ENCODE measurements at regions not wholly inside any gene's neighbourhood (a gene's known extent, or its start where the extent isn't known, plus 50 kb on each side); places are given as distances from the start of the nearest gene placed in this dataset.

GRCh38 chrX:39577985-39578869 is 519.5 kb downstream of the BCOR start:
- Histone ChIP-seq H3K9me2 (no peaks in the 10 kb centered on the region), H4K20me1 (ENCODE audit: insufficient read depth) (no peaks in the 10 kb centered on the region), H3F3A (replicated peaks; ENCODE audit: insufficient read depth) (no peaks in the 10 kb centered on the region), H3K9me3 (no peaks in the 10 kb centered on the region), H3K9ac (no peak overlapping the region), H2AFZ (ENCODE audit: low read depth) (no peak overlapping the region), H3K4me2 (no peak overlapping the region), H3K4me3 (ENCODE audit: low read depth in 2 of 2, low read length in 1 of 2) (no peak overlapping the region), H3K36me3 (replicated peaks in 1 of 2; ENCODE audit: control insufficient read depth in 1 of 2, insufficient read depth in 2 of 2, low read length in 1 of 2) (no peaks in the 10 kb centered on the region), H3K79me2 (ENCODE audit: insufficient read depth) (no peaks in the 10 kb centered on the region), H3K4me1 (ENCODE audit: control insufficient read depth in 1 of 2, insufficient read depth in 2 of 2, low read depth in 1 of 2, low read length in 1 of 2) (peaks cover 0 to 10% of the 10 kb centered on the region in 2 experiments; a peak in 1 of 4 replicates), H3K27me3 (ENCODE audit: insufficient read depth) (peaks cover 34% of the 10 kb centered on the region), H3K27ac (ENCODE audit: low read depth in 2 of 2, low read length in 1 of 2) (no peak overlapping the region)
- WGBS (ENCODE audit: low lambda C conversion rate) = 38% methylated on average over 8 of the region's 16 CpGs
- DNase-seq = no peak
- CTCF ChIA-PET = interaction anchor here (0.6 kb wide), 1 partner anchor 254 kb away, joined by 3 read pairs; no protein-coding TSS in a partner anchor
- POLR2A ChIA-PET = no interaction called here
- TF ChIP-seq ELF1 (IDR thresholded peaks at IDR 0.05) = no peak
- TF ChIP-seq CHD2 (IDR thresholded peaks at IDR 0.05; ENCODE audit: low read length, partially characterized antibody) = no peak
- TF ChIP-seq USF1 (IDR thresholded peaks at IDR 0.05; ENCODE audit: borderline replicate concordance, low read depth) = no peak
- no peak for TF ChIP-seq IRF3 (IDR thresholded peaks at IDR 0.05; ENCODE audit: low read depth, low read length)
- no peak for TF ChIP-seq MXI1 (IDR thresholded peaks at IDR 0.05; ENCODE audit: low read depth, low read length)
- TF ChIP-seq ZBTB33 (IDR thresholded peaks at IDR 0.05; ENCODE audit: borderline replicate concordance, low read depth) = no peak
- no peak for TF ChIP-seq MEF2A (IDR thresholded peaks at IDR 0.05; ENCODE audit: borderline replicate concordance, low read depth)
- TF ChIP-seq RCOR1 (IDR thresholded peaks at IDR 0.05; ENCODE audit: low read length) = no peak
- no peak for TF ChIP-seq TCF12 (IDR thresholded peaks at IDR 0.05)
- no peak for TF ChIP-seq RAD21 (IDR thresholded peaks at IDR 0.05; ENCODE audit: low read length)
- TF ChIP-seq CTCF (IDR thresholded peaks at IDR 0.05) = no peak
- TF ChIP-seq SMC3 (IDR thresholded peaks at IDR 0.05; ENCODE audit: low read depth, low read length) = no peak
- TF ChIP-seq REST (IDR thresholded peaks at IDR 0.05; ENCODE audit: low read depth, low read length) = no peak
- no peak for TF ChIP-seq PBX3 (IDR thresholded peaks at IDR 0.05)
- TF ChIP-seq MAX (IDR thresholded peaks at IDR 0.05; ENCODE audit: low read depth) = no peak
- no peak for TF ChIP-seq RFX5 (IDR thresholded peaks at IDR 0.05; ENCODE audit: low read length)
